ENCODE measurements at regions not wholly inside any gene's neighbourhood (a gene's known extent, or its start where the extent isn't known, plus 50 kb on each side); places are given as distances from the start of the nearest gene placed in this dataset.

DNA sequence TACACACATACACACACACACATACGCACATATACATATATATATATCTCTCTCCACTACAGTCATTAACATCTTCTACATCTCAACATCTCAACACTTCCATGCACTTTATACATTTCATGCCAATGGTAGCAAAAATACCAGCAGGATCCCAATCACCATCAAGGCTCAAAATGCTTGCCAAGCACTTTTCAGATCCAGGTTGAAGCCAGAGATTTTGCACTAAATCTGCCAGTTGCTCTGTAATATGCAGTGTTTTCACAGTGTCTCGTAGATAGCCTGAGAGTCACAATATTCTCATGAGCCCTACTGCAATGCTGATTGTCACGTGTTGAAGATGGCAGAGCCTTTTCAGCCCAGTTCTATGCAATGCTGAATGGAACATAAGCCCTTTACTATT, 1140.9 kb upstream of the C9orf72 start:
- DNase-seq (ENCODE audit: low read depth, low spot score) (no peak), ATAC-seq (no peak)
- POLR2A ChIA-PET: no interaction called here
- intact Hi-C loops (cut with micrococcal nuclease): no loop called here
- no peak overlapping the region for H2AFZ ChIP-seq (ENCODE audit: low read depth, low read length, poor library complexity, severe bottlenecking)
- no peaks in the 10 kb centered on the region for H3K9me3 ChIP-seq (ENCODE audit: control insufficient read depth in 1 of 2, insufficient read depth in 1 of 2, low read depth in 1 of 2, low read length in 2 of 2)
- no peak overlapping the region for H3K9ac ChIP-seq (ENCODE audit: low read length)
- H3K27ac ChIP-seq (ENCODE audit: low read depth, low read length): no peak overlapping the region
- H3K36me3 ChIP-seq (ENCODE audit: control insufficient read depth in 1 of 2, insufficient read depth in 2 of 2, low read length in 2 of 2): no peaks in the 10 kb centered on the region
- no peaks in the 10 kb centered on the region for H4K20me1 ChIP-seq (ENCODE audit: insufficient read depth)
- H3K79me2 ChIP-seq (ENCODE audit: insufficient read depth, low read length): no peaks in the 10 kb centered on the region
- H3K27me3 ChIP-seq (ENCODE audit: insufficient read depth, low read length): no peaks in the 10 kb centered on the region
- CTCF ChIA-PET: no interaction called here
- BruUV-seq (replicated peaks): no TSS peak
- no peak overlapping the region for H3K4me3 ChIP-seq (replicated peaks in 1 of 2; ENCODE audit: low read depth in 1 of 2, low read length in 2 of 2)
- RAD21 ChIA-PET (ENCODE audit: low non-redundant PET in 1 of 2, low total read pairs in 2 of 2, uncharacterized antibody in 2 of 2, unreplicated experiment in 2 of 2): interaction anchor here in 1 of 2 experiments (0.6 kb wide), 1 partner anchor 368 kb away, joined by 3 read pairs; no protein-coding TSS in a partner anchor
- H3K4me1 ChIP-seq (ENCODE audit: control insufficient read depth in 1 of 2, insufficient read depth in 2 of 2, low read length in 2 of 2): no peaks in the 10 kb centered on the region
- no peak overlapping the region for H3K4me2 ChIP-seq (ENCODE audit: low read length)
- TF ChIP-seq TCF7L2 (IDR thresholded peaks at IDR 0.05; ENCODE audit: borderline replicate concordance, extremely low read depth, insufficient read depth, insufficient read length): no peak
- no peak for TF ChIP-seq SRF (IDR thresholded peaks at IDR 0.05; ENCODE audit: low read depth)
- no peaks in the 10 kb centered on the region for H3K9me2 ChIP-seq (ENCODE audit: insufficient read depth)

DNA sequence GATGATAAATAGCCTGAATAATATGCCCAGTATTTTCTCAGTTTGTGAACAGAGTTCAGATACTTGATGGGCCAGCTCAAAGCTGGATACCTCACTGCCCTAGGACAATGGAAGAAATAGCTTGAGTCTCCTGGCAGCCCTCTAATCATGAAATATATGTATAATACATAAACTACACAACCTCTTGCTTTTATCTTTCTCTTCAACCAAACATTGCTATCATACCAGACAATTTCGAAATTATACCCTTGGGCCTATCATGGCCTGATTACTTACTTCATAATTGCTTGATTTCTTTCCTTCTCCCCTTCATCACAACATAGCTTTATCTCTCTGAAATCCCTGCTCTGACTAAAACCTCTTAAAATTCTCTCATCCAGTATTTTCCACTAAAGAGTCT, 1144.9 kb upstream of the C9orf72 start:
- ATAC-seq (no peak), DNase-seq (ENCODE audit: low read depth, low spot score) (no peak)
- TF ChIP-seq POLR2AphosphoS5 (IDR thresholded peaks at IDR 0.05; ENCODE audit: low read depth, low read length): no peak
- TF ChIP-seq, protein P1, sequence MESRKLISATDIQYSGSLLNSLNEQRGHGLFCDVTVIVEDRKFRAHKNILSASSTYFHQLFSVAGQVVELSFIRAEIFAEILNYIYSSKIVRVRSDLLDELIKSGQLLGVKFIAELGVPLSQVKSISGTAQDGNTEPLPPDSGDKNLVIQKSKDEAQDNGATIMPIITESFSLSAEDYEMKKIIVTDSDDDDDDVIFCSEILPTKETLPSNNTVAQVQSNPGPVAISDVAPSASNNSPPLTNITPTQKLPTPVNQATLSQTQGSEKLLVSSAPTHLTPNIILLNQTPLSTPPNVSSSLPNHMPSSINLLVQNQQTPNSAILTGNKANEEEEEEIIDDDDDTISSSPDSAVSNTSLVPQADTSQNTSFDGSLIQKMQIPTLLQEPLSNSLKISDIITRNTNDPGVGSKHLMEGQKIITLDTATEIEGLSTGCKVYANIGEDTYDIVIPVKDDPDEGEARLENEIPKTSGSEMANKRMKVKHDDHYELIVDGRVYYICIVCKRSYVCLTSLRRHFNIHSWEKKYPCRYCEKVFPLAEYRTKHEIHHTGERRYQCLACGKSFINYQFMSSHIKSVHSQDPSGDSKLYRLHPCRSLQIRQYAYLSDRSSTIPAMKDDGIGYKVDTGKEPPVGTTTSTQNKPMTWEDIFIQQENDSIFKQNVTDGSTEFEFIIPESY (IDR thresholded peaks at IDR 0.05; ENCODE audit: extremely low read depth, insufficient replicate concordance, low read length): no peak
- no peak for TF ChIP-seq POLR2A (IDR thresholded peaks at IDR 0.05; ENCODE audit: borderline replicate concordance, extremely low read depth, insufficient read depth, insufficient read length)
- no peak for TF ChIP-seq SRF (IDR thresholded peaks at IDR 0.05; ENCODE audit: low read depth)
- no peak for TF ChIP-seq CEBPB (IDR thresholded peaks at IDR 0.05; ENCODE audit: low read depth)
- TF ChIP-seq YY1 (IDR thresholded peaks at IDR 0.05; ENCODE audit: extremely low read depth, insufficient replicate concordance, low read depth, low read length): no peak
- no peak for TF ChIP-seq TCF7L2 (IDR thresholded peaks at IDR 0.05; ENCODE audit: borderline replicate concordance, extremely low read depth, insufficient read depth, insufficient read length)
- no peak for TF ChIP-seq EZH2phosphoT487 (IDR thresholded peaks at IDR 0.05; ENCODE audit: borderline replicate concordance)
- no peak for TF ChIP-seq CBX3 (IDR thresholded peaks at IDR 0.05; ENCODE audit: low read depth)
- TF ChIP-seq, protein P2, sequence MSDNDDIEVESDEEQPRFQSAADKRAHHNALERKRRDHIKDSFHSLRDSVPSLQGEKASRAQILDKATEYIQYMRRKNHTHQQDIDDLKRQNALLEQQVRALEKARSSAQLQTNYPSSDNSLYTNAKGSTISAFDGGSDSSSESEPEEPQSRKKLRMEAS (IDR thresholded peaks at IDR 0.05): no peak
- no peak for TF ChIP-seq RAD21 (IDR thresholded peaks at IDR 0.05; ENCODE audit: low read depth)
- no peak for TF ChIP-seq ZNF274 (IDR thresholded peaks at IDR 0.05; ENCODE audit: low read depth, low read length)
- TF ChIP-seq, protein P3, sequence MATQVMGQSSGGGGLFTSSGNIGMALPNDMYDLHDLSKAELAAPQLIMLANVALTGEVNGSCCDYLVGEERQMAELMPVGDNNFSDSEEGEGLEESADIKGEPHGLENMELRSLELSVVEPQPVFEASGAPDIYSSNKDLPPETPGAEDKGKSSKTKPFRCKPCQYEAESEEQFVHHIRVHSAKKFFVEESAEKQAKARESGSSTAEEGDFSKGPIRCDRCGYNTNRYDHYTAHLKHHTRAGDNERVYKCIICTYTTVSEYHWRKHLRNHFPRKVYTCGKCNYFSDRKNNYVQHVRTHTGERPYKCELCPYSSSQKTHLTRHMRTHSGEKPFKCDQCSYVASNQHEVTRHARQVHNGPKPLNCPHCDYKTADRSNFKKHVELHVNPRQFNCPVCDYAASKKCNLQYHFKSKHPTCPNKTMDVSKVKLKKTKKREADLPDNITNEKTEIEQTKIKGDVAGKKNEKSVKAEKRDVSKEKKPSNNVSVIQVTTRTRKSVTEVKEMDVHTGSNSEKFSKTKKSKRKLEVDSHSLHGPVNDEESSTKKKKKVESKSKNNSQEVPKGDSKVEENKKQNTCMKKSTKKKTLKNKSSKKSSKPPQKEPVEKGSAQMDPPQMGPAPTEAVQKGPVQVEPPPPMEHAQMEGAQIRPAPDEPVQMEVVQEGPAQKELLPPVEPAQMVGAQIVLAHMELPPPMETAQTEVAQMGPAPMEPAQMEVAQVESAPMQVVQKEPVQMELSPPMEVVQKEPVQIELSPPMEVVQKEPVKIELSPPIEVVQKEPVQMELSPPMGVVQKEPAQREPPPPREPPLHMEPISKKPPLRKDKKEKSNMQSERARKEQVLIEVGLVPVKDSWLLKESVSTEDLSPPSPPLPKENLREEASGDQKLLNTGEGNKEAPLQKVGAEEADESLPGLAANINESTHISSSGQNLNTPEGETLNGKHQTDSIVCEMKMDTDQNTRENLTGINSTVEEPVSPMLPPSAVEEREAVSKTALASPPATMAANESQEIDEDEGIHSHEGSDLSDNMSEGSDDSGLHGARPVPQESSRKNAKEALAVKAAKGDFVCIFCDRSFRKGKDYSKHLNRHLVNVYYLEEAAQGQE (IDR thresholded peaks at IDR 0.05; ENCODE audit: low read depth): no peak
- H3K27ac ChIP-seq (ENCODE audit: low read depth, low read length): no peak overlapping the region
- H3K36me3 ChIP-seq (ENCODE audit: control insufficient read depth in 1 of 2, insufficient read depth in 2 of 2, low read length in 2 of 2): no peaks in the 10 kb centered on the region
- no peak overlapping the region for H3K4me3 ChIP-seq (replicated peaks in 1 of 2; ENCODE audit: low read depth in 1 of 2, low read length in 2 of 2)
- H4K20me1 ChIP-seq (ENCODE audit: insufficient read depth): no peaks in the 10 kb centered on the region
- no peaks in the 10 kb centered on the region for H3K4me1 ChIP-seq (ENCODE audit: control insufficient read depth in 1 of 2, insufficient read depth in 2 of 2, low read length in 2 of 2)
- no peak overlapping the region for H2AFZ ChIP-seq (ENCODE audit: low read depth, low read length, poor library complexity, severe bottlenecking)
- H3K9ac ChIP-seq (ENCODE audit: low read length): no peak overlapping the region
- H3K4me2 ChIP-seq (ENCODE audit: low read length): no peak overlapping the region
- ChIA-PET CTCF (no interaction called here), POLR2A (no interaction called here), RAD21 (ENCODE audit: low non-redundant PET in 1 of 2, low total read pairs in 2 of 2, uncharacterized antibody in 2 of 2, unreplicated experiment in 2 of 2) (no interaction called here)
- H3K27me3 ChIP-seq (ENCODE audit: insufficient read depth, low read length): no peaks in the 10 kb centered on the region
- H3K9me3 ChIP-seq (ENCODE audit: control insufficient read depth in 1 of 2, insufficient read depth in 1 of 2, low read depth in 1 of 2, low read length in 2 of 2): no peaks in the 10 kb centered on the region
- H3K9me2 ChIP-seq (ENCODE audit: insufficient read depth): no peaks in the 10 kb centered on the region
- intact Hi-C loops (cut with micrococcal nuclease): no loop called here
- no TSS peak for BruUV-seq (replicated peaks)
- H3K79me2 ChIP-seq (ENCODE audit: insufficient read depth, low read length): no peaks in the 10 kb centered on the region
